ENCODE measurements at regions not wholly inside any gene's neighbourhood (a gene's known extent, or its start where the extent isn't known, plus 50 kb on each side); places are given as distances from the start of the nearest gene placed in this dataset.
"Not testable (repeated sequence)": the region's sequence is repeated elsewhere in the genome, so short reads cannot be mapped to it uniquely, and the experiment has no call there.

DNA sequence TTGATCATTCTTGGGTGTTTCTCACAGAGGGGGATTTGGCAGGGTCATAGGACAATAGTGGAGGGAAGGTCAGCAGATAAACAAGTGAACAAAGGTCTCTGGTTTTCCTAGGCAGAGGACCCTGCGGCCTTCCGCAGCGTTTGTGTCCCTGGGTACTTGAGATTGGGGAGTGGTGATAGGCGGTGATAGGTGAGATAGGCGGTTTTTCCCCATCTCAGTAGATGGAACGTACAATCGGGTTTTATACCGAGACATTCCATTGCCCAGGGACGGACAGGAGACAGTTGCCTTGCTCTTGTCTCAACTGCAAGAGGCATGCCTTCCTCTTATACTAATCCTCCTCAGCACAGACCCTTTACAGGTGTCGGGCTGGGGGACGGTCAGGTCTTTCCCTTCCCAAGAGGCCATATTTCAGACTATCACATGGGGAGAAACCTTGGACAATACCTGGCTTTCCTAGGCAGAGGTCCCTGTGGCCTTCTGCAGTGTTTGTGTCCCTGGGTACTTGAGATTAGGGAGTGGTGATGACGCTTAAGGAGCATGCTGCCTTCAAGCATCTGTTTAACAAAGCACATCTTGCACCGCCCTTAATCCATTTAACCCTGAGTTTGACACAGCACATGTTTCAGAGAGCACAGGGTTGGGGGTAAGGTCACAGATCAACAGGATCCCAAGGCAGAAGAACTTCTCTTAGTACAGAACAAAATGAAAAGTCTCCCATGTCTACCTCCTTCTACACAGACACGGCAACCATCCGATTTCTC lies 86.2 kb downstream of the OR2B2 start:
- DNase-seq = not testable (repeated sequence)

DNA sequence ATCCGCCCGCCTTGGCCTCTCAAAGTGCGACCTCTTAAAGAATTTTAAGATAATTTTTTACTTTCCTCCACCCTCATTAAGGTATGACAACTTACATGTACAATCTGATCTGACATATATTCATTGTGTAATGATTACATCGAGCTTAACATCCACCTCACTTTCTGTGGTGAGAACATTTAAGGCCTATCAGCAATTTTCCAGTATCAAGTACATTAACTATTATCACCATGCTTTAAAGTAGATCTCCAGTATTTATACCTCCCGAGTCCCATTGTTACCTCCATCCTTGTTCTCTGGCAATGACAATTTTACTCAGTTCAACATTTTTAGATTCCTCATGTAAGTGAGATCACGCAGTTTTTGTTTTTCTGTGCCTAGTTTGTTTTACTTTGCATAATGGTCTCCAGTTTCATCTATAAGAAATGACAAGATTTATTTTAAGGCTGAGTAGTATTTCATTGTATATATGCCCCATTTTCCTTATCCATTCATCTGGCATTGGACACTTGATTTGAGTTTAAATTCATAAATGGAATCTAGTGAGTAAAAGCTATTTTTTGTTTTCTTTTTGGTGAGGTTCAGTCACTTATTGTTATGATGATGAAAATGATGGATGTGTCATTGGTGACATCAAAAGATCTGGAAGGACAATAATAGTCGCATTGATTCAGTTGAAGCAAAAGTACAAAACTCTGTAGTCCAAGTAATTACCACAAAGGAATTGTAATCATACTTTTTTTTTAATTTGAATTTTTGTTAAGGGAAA lies 87.0 kb downstream of the OR2B2 start:
- no peak for DNase-seq

DNA sequence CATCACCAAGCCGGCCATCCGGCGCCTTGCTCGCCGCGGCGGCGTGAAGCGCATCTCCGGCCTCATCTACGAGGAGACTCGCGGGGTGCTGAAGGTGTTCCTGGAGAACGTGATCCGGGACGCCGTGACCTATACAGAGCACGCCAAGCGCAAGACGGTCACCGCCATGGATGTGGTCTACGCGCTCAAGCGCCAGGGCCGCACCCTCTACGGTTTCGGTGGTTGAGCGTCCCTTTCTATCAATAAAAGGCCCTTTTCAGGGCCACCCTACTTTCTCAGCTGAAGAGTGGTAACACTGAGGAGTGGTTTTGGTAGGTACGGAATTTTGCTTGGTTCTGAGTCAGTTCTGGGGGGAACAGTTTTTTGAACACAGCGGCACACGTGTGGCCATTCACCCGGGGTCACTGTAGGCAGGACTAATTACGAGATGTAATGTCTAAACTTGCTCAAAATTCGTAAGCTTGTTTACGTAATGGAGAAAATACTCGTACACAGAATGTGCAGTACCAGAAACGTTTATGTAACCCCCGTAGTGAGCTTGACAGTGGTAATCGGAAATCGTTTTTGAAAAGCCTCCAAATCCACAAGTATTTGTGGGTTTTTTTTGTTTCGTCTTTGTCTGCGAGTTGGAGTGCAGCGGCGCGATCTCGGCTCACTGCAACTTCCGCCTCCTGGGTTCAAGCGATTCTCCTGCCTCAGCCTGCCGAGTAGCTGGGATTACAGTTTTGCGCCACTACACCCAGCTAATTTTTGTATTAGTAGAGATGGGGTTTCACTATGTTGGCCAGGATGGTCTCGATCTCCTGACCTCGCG lies 87.8 kb downstream of the OR2B2 start:
- DNase-seq = not testable (repeated sequence)

DNA sequence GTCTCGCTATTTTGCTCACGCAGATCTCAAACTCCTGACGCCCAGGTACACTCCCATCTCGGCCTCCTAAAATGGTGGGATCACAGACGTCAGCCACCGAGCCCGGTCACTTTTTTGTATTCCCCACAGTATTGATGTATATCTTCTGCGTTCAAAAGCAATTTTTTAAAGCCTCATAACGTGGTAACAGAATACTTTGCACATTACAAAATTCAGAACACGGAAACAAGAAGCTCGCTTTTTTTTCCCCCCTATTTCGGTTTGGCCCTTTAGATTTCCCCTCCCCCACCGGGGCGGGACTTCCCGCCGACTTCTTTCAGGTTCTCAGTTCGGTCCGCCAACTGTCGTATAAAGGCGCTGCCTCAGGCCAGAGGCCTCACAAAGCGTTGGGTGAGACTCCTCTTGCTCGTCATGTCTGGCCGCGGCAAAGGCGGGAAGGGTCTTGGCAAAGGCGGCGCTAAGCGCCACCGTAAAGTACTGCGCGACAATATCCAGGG lies 88.4 kb downstream of the OR2B2 start:
- not testable (repeated sequence) for DNase-seq

DNA sequence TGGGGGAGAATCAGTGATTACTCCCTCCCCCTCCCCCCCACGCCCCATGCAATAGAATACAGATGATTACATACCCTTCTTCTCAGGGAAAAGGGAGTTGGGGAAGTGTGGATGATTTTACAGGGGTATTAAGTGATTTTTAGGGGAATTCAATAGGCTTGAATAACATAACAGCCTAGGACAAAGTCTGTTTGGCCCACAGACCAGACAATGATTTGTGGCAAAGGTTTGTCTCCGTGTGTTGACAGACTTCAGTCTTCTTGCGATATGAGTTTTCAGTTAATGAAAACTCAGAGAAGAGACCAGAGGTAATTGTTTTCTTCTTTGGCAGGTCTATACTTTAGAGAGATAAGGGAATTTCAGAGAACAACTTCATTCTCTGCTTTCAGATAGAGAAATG lies 95.3 kb downstream of the OR2B2 start:
- no peak for DNase-seq

DNA sequence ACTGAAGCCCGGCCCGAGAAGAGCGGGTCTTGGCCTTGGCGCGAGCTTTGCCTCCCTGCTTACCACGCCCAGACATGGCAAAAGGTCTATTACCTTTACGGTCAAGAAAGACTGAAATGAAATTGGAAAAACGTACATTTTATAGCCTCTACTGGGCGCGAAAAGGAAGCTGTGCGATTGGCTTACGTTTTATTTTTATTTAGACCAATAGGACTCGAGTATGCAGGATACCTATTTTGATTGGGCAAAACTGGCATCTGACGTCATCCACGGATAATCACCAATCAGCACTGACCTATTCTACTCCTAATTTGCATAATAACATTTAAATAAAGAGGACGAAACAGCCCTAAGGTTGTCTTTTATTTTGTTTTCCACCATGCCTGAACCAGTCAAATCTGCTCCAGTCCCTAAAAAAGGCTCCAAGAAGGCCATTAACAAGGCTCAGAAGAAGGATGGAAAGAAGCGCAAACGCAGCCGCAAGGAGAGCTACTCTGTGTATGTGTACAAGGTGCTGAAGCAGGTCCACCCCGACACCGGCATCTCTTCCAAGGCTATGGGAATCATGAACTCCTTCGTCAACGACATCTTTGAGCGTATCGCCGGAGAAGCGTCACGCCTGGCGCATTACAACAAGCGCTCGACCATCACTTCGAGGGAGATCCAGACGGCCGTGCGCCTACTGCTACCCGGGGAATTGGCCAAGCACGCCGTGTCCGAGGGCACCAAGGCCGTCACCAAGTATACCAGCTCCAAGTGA lies 97.4 kb downstream of the OR2B2 start:
- DNase-seq = peak; percentile 77

DNA sequence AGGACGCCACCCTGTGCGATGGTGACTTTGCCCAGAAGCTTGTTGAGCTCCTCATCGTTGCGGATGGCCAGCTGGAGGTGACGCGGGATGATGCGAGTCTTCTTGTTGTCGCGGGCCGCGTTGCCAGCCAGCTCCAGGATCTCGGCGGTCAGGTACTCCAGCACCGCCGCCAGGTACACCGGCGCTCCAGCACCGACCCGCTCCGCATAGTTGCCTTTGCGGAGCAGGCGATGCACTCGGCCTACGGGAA lies 97.9 kb downstream of the OR2B2 start:
- not testable (repeated sequence) for DNase-seq

DNA sequence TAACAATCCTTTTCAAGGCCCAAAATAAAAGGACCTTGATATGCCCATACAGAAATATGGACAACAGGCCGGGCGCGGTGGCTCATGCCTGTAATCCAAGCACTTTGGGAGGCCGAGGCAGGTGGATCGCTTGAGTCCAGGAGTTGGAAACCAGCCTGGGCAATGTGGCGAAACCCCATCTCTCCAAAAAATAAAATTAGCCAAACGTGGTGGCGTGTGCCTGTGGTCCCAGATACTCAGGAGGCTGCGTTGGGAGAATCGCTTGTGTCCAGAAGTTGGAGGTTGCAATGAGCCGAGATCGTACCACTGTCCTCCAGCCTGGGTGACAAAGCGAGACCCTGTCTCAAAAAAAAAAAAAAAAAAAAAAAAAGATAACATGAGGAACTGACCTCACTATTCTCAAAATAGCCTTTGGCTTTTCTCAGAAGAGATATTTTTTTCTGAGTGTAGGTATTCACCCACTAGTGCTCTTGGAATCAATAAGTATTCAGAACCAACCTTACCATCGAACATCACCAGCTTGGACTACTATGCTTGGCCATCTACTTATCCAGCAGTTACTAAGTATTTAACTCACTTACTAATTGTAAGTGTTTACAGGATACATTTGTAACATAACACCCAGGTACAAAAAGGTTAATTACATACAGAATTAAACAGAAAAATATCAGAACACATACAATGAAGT lies 99.2 kb downstream of the OR2B2 start:
- no peak for DNase-seq

DNA sequence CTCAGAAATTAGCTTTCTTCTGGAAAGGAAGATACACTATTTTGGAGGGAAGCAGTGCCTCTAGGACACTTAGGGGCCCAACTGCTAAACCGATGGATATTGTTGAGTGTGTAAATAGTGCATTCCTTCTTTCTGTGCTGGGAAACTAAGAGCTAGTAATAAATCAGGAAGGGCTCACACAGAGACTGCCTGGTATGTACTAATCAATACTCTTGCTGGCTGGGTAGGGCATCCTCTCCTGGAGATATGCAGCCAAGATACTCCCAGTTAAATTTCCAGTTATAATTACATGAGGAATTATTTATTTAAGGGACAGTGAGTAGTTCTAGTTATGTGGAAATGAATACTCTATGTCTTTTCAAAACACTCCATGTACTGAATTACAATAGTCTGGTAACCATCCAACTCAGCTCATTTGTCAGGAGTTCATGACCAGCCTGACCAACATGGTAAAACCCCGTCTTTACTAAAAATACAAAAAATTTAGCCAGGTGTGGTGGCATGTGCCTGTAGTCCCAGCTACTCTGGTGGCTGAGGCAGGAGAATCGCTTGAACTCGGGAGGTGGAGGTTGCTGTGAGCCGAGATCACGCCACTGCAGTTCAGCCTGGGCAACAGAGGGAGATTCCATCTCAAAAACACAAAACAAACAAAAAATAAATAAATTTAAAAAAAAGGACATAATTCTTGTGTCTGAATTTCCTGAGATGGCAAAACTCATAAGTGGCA lies 100.0 kb downstream of the OR2B2 start:
- no peak for DNase-seq

DNA sequence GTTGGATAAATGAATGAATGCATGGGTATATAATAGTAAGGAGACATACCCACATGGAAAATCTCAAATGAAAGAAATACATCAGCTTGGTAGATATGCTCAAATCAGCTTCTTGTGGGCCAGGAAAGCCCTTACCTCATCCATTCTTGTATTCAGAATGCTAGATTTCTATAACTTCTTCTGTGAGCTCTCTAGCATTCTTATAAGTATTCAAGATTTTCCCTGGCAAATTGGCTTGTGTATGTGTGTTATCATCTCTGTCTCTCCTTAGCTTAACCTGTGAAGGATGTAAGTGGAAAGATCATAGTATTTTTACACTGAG lies 100.8 kb downstream of the OR2B2 start:
- no peak for DNase-seq

DNA sequence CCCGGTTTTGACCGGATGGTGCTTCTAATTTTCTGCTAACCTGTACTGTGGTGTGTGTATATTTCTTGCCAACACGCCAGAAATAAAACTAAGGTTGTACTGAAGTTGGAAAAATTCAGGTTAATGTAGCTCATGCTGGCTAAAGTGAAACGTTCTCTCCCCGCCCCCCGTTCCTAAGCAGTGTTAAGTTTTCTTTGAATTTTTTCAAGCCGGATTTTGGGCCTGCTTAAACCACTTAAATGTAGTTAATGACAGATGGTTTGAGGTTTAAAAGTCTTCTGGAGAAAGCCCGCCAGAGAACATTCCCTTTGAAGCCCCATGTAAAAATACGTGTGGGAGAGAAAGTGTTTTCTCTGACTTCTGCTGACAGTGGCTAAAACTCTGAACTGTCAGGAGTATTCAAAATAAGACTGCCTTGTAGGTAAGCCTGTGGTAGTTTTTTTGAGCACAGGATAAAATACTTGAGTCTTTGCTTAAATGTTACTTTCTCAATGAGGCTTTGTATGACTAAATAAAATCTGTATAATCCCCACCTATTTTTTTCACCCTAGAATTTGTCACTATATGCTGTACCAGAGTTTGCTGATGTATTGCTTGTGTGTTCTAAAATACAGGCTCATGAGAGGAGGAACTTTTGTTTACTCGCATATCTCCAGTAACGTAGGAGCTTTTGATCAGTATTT lies 101.3 kb downstream of the OR2B2 start:
- no peak for DNase-seq

DNA sequence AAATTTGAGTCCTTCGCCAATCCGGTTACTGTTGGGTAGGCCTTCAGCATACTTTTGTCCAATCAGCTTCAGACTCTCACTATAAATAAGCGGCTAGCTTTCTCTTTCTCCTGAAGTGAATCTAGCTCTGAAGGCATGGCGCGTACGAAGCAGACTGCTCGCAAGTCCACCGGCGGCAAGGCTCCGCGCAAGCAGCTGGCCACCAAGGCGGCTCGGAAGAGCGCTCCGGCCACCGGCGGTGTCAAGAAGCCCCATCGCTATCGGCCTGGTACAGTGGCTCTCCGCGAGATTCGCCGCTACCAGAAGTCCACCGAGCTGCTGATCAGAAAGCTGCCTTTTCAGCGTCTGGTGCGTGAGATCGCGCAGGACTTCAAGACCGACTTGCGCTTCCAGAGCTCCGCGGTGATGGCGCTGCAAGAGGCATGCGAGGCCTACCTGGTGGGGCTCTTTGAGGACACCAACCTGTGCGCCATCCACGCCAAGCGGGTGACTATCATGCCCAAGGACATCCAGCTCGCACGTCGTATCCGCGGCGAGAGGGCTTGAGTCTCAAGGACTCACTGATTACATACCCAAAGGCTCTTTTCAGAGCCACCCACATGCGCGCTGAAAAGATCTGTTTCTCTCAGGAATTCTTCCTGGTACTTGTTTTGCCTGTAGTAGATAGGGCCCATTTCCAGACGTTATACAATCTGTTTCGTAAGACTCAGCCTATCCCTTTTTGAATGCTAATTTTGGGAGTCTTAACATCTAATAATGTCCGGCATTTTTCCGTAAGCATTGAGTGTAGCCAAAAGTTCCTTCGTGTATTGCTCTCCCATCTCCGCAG lies 102.0 kb downstream of the OR2B2 start:
- peak; percentile 92 for DNase-seq

DNA sequence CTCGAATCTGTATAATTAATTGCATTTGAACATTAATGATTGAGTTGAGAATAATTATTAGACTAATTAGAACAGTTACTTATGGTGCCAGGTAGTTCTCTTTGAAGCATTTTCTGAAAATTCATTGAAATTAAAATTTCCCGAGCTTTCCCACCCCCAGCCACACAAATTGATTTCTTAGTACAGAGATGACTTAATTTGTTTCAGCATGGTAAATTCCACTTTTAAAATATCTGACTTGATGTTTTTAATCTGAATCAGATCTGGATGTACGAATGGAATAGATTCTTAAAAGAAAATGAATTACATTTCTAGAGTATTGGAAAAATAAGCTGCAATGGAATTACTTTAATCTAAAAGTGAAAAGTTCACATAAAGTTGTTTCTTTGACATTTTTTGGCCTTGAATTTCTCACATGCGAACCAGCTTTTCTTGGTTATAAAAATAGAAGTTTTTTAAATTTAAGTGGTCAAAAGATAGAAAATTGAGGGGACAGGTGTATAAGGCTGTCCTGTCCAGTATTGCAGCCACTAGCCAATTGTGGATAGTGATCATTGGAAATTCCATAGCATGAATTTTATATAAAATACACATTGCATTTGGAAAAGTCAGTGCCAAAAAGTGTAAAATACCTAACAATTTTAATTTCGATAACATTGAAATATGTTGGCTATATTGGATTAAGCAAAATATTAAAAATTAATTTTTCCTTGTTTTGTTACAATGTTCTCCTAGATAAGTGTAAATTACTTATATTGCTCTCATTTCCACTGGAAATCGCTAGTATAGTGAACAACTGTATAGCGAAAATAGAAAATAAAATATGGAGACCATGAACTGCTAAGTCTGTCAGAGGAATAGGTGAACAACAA lies 102.9 kb downstream of the OR2B2 start:
- DNase-seq = no peak

DNA sequence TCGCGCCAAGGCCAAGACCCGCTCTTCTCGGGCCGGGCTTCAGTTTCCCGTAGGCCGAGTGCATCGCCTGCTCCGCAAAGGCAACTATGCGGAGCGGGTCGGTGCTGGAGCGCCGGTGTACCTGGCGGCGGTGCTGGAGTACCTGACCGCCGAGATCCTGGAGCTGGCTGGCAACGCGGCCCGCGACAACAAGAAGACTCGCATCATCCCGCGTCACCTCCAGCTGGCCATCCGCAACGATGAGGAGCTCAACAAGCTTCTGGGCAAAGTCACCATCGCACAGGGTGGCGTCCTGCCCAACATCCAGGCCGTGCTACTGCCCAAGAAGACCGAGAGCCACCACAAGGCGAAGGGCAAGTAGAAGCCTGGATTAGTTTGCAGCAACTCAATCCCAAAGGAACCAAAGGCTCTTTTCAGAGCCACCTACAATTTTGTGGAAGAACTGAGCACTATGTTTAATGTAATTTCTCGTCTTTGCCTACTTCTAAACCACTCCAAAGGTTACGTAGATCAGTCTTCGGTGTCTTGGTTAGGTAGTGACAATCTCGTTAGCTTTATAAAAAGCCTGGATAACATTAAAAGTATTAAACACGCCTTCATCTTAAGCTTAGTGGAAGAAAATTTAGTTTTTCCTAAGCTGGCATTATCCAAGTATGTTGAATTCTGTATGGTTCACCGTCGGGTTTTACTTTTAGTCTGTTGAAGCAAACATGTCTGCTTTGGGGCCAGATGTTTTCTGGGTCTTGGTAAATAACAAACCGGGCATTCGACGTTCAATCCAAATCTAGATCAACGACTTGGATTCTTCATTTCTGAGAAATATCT lies 103.7 kb downstream of the OR2B2 start:
- DNase-seq = not testable (repeated sequence)

DNA sequence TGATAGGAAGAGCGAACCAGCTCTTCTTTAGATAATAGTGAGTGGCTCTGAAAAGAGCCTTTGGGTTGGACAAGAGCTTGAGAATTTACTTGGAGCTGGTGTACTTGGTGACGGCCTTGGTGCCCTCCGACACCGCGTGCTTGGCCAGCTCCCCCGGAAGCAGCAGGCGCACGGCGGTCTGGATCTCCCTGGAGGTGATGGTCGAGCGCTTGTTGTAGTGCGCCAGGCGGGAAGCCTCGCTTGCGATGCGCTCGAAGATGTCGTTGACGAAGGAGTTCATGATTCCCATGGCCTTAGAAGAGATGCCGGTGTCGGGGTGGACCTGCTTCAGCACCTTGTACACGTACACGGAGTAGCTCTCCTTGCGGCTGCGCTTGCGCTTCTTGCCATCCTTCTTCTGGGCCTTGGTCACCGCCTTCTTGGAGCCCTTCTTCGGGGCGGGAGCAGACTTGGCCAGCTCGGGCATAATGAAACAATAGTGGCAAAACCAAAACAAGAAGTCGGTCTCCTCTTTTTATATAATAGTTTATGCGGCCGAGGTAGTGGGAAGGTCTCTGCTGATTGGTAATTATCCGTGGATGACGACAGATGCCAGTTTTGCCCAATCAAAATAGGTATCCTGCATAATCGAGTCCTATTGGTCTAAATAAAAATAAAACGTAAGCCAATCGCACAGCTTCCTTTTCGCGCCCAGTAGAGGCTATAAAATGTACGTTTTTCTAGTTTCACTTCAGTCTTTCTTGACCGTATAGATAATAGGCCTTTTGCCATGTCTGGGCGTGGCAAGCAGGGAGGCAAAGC lies 104.6 kb downstream of the OR2B2 start:
- DNase-seq = peak; percentile 81

DNA sequence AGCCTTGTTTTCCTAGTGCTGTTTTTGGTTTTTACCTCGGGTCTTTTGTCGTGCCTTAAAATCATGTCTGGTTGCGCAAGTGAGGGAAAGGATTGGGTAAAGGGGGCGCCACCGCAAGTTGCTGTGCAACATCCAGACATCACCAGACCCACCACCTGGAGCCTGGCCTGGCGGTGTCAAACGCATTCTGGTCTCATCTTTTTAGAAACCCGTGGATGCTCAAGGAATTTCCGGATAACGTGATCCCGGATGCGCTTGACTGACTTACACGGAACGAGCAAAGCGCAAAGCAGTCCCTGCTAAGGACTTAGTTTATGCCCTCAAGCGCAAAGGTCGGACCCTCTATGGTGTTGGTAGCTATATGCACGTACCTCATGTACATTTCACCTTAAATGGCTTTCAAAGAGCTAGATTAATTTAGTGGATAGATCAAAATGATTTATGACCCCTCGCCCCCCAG lies 105.2 kb downstream of the OR2B2 start:
- DNase-seq = no peak

DNA sequence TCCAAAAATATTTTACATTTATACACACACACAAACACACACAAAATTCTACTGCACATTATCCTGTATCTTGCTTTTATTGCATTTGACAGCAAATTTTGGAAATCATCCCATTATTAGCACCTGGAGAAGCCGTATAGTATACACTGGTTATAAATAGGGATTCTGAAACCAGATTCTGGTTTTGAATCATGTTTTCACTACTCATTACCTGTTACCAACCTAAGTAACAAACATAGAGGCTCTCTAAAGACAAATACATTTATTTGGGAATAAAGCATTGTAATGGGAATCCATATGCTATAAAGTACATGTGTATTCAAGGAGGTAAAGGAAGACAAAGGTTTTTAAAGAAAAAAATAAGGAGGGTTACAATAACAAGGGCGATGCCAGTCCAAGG lies 106.8 kb downstream of the OR2B2 start:
- DNase-seq = no peak

All from NCI-H1048 (cell line).